ENCODE measurements at regions not wholly inside any gene's neighbourhood (a gene's known extent, or its start where the extent isn't known, plus 50 kb on each side); places are given as distances from the start of the nearest gene placed in this dataset.

DNA sequence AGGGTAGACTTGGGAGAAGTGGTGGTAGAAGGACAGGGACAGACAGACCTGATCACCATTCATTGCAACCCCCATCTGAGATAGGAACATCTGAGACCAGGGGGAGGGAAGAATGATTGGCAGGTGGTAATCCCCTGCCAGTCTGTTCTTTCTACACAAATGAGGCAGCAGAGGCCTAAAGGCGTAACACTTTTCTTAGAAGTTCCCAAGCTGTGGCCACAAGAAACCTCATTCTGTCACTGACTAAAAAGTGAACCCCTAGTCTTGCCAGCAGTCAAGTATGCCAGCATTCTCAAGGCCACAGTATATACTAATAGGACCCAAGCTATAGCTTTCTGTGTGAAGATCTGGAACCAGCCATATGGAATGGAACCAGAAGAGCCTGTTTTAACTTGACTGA is 638.0 kb downstream of the KCNT2 start:
- no peak overlapping the region for H3K27ac ChIP-seq (ENCODE audit: low read depth, low read length, poor library complexity, severe bottlenecking)
- H3K9me3 ChIP-seq (ENCODE audit: low read length) = no peaks in the 10 kb centered on the region
- no peaks in the 10 kb centered on the region for H3F3A ChIP-seq (ENCODE audit: insufficient read depth, low read length)
- no peaks in the 10 kb centered on the region for H3K36me3 ChIP-seq (ENCODE audit: insufficient read depth, low read length)
- H2AFZ ChIP-seq (ENCODE audit: low read length) = no peak overlapping the region
- no peaks in the 10 kb centered on the region for H3K79me2 ChIP-seq (ENCODE audit: insufficient read depth, low read length)
- no peaks in the 10 kb centered on the region for H3K9me2 ChIP-seq (ENCODE audit: low read depth, low read length)
- TF ChIP-seq, protein P1, sequence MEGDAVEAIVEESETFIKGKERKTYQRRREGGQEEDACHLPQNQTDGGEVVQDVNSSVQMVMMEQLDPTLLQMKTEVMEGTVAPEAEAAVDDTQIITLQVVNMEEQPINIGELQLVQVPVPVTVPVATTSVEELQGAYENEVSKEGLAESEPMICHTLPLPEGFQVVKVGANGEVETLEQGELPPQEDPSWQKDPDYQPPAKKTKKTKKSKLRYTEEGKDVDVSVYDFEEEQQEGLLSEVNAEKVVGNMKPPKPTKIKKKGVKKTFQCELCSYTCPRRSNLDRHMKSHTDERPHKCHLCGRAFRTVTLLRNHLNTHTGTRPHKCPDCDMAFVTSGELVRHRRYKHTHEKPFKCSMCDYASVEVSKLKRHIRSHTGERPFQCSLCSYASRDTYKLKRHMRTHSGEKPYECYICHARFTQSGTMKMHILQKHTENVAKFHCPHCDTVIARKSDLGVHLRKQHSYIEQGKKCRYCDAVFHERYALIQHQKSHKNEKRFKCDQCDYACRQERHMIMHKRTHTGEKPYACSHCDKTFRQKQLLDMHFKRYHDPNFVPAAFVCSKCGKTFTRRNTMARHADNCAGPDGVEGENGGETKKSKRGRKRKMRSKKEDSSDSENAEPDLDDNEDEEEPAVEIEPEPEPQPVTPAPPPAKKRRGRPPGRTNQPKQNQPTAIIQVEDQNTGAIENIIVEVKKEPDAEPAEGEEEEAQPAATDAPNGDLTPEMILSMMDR (IDR thresholded peaks at IDR 0.05; ENCODE audit: low read length) = no peak
- TF ChIP-seq EZH2 (IDR thresholded peaks at IDR 0.05; ENCODE audit: borderline replicate concordance, low read length) = no peak
- no peaks in the 10 kb centered on the region for H3K27me3 ChIP-seq (ENCODE audit: insufficient read depth, low read length)
- no peaks in the 10 kb centered on the region for H3K4me1 ChIP-seq (ENCODE audit: insufficient read depth, low read length, severe bottlenecking)
- H4K20me1 ChIP-seq (ENCODE audit: insufficient read depth, low read length) = no peaks in the 10 kb centered on the region
- H3K4me2 ChIP-seq (ENCODE audit: low read length) = no peak overlapping the region
- no peak overlapping the region for H3K9ac ChIP-seq (ENCODE audit: low read length)
- H3K4me3 ChIP-seq (ENCODE audit: low read depth, low read length, poor library complexity, severe bottlenecking) = no peak overlapping the region

DNA sequence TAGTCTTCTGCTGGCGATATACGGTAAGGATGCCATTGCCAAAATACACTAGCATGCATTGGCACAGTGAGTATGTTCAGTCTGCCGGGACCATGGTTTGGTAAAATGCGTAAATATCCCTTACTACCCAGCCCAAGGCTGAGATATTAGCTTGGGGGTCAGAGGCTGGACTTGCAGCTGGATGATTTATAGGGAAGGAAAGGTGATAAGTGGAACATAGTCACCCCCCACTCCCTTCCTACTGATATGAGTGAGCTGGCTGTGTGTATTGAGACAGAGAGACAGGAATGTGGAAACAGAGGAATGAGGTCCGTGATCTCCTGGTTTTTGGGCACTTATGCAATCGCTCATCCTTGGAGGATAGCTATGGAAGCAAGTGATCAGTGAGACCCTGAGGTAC is 642.8 kb downstream of the KCNT2 start:
- no peak overlapping the region for H3K27ac ChIP-seq (ENCODE audit: low read depth, low read length, poor library complexity, severe bottlenecking)
- H3F3A ChIP-seq (ENCODE audit: insufficient read depth, low read length) = no peaks in the 10 kb centered on the region
- H3K4me3 ChIP-seq (ENCODE audit: low read depth, low read length, poor library complexity, severe bottlenecking) = no peak overlapping the region
- no peak for TF ChIP-seq EZH2 (IDR thresholded peaks at IDR 0.05; ENCODE audit: borderline replicate concordance, low read length)
- TF ChIP-seq, protein P1 (IDR thresholded peaks at IDR 0.05; ENCODE audit: low read length) = no peak
- H3K36me3 ChIP-seq (ENCODE audit: insufficient read depth, low read length) = no peaks in the 10 kb centered on the region
- H3K4me2 ChIP-seq (ENCODE audit: low read length) = no peak overlapping the region
- H3K9ac ChIP-seq (ENCODE audit: low read length) = no peak overlapping the region
- H3K9me2 ChIP-seq (ENCODE audit: low read depth, low read length) = no peaks in the 10 kb centered on the region
- no peaks in the 10 kb centered on the region for H3K4me1 ChIP-seq (ENCODE audit: insufficient read depth, low read length, severe bottlenecking)
- H4K20me1 ChIP-seq (ENCODE audit: insufficient read depth, low read length) = no peaks in the 10 kb centered on the region
- no peaks in the 10 kb centered on the region for H3K9me3 ChIP-seq (ENCODE audit: low read length)
- H3K27me3 ChIP-seq (ENCODE audit: insufficient read depth, low read length) = no peaks in the 10 kb centered on the region
- H3K79me2 ChIP-seq (ENCODE audit: insufficient read depth, low read length) = no peaks in the 10 kb centered on the region
- H2AFZ ChIP-seq (ENCODE audit: low read length) = no peak overlapping the region

DNA sequence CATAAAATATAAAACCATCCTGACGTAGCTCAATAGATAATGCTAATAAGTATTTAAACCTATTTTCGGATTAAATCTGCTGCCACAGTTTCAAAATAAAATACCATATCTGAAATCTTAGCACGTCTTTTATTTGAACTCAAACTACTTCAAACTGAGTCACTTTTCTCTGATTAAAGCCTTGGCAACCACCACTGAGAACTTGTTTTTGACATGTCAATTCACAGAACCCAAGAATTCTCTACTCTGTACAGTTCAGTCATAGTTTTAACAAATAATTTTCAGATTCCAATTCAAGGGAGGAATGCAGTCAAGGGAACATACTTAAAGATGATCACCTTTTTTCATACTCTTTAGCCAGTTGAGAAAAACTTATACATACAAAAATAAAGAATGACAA is 643.2 kb downstream of the KCNT2 start:
- Histone ChIP-seq H3K79me2 (ENCODE audit: insufficient read depth, low read length) (no peaks in the 10 kb centered on the region), H4K20me1 (ENCODE audit: insufficient read depth, low read length) (no peaks in the 10 kb centered on the region), H3K4me1 (ENCODE audit: insufficient read depth, low read length, severe bottlenecking) (no peaks in the 10 kb centered on the region), H3K9me3 (ENCODE audit: low read length) (no peaks in the 10 kb centered on the region), H3K4me3 (ENCODE audit: low read depth, low read length, poor library complexity, severe bottlenecking) (no peak overlapping the region), H3K27ac (ENCODE audit: low read depth, low read length, poor library complexity, severe bottlenecking) (no peak overlapping the region), H3K9ac (ENCODE audit: low read length) (no peak overlapping the region), H3F3A (ENCODE audit: insufficient read depth, low read length) (no peaks in the 10 kb centered on the region), H3K36me3 (ENCODE audit: insufficient read depth, low read length) (no peaks in the 10 kb centered on the region), H2AFZ (ENCODE audit: low read length) (no peak overlapping the region), H3K9me2 (ENCODE audit: low read depth, low read length) (no peaks in the 10 kb centered on the region), H3K27me3 (ENCODE audit: insufficient read depth, low read length) (no peaks in the 10 kb centered on the region), H3K4me2 (ENCODE audit: low read length) (no peak overlapping the region)
- TF ChIP-seq EZH2 (IDR thresholded peaks at IDR 0.05; ENCODE audit: borderline replicate concordance, low read length) = no peak
- TF ChIP-seq, protein P1 (IDR thresholded peaks at IDR 0.05; ENCODE audit: low read length) = no peak
